ENCODE measurements at regions not wholly inside any gene's neighbourhood (a gene's known extent, or its start where the extent isn't known, plus 50 kb on each side); places are given as distances from the start of the nearest gene placed in this dataset.

DNA sequence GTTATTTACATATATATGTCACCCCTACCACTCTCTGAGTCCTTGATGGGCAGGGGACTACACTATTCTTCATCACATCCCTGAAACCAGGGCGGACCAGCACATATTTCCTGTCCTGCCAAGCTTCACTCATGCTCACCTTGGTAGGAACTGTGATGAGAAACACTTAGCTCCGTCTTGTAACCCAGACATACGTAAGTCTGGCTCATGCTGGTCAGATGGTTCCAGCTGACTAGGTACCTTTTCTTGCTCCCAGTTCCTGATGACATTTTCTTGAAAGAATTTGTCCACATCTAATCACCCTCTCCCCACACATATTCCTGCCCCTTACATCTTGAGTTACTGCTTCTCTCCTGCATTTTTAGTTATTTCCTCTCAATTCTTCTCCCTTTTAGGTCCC lies 122.2 kb upstream of the MYLIP start:
- DNase-seq = no peak
- 87 to 96% (median 89%) methylated on average over 3 of the region's 3 CpGs for WGBS, 5 donors
- Histone ChIP-seq H3K4me1 (no peaks in the 10 kb centered on the region), H3K9me3 (no peaks in the 10 kb centered on the region), H3K4me3 (no peak overlapping the region), H3K27me3 (no peaks in the 10 kb centered on the region), H3K27ac (no peak overlapping the region), H3K36me3 (no peaks in the 10 kb centered on the region)
- TF ChIP-seq POLR2AphosphoS5 (IDR thresholded peaks at IDR 0.05) (no peak), POLR2A (IDR thresholded peaks at IDR 0.05) (no peak), EP300 (IDR thresholded peaks at IDR 0.05) (no peak)
- TF ChIP-seq, protein P1, sequence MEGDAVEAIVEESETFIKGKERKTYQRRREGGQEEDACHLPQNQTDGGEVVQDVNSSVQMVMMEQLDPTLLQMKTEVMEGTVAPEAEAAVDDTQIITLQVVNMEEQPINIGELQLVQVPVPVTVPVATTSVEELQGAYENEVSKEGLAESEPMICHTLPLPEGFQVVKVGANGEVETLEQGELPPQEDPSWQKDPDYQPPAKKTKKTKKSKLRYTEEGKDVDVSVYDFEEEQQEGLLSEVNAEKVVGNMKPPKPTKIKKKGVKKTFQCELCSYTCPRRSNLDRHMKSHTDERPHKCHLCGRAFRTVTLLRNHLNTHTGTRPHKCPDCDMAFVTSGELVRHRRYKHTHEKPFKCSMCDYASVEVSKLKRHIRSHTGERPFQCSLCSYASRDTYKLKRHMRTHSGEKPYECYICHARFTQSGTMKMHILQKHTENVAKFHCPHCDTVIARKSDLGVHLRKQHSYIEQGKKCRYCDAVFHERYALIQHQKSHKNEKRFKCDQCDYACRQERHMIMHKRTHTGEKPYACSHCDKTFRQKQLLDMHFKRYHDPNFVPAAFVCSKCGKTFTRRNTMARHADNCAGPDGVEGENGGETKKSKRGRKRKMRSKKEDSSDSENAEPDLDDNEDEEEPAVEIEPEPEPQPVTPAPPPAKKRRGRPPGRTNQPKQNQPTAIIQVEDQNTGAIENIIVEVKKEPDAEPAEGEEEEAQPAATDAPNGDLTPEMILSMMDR (IDR thresholded peaks at IDR 0.05) = no peak
- intact Hi-C loops (cut with DNase I; ENCODE audit: low total_unique reads) = no loop called here

GRCh38 chr6:16004934-16005679 lies 123.8 kb upstream of the MYLIP start:
- no peaks in the 10 kb centered on the region for H3K9me3 ChIP-seq
- H3K4me3 ChIP-seq = no peak overlapping the region
- DNase-seq = no peak
- no peak for TF ChIP-seq EP300 (IDR thresholded peaks at IDR 0.05)
- TF ChIP-seq, protein P1 (IDR thresholded peaks at IDR 0.05) = no peak
- no peak for TF ChIP-seq POLR2A (IDR thresholded peaks at IDR 0.05)
- no peak for TF ChIP-seq POLR2AphosphoS5 (IDR thresholded peaks at IDR 0.05)
- H3K36me3 ChIP-seq = no peaks in the 10 kb centered on the region
- intact Hi-C loops (cut with DNase I; ENCODE audit: low total_unique reads) = no loop called here
- H3K27ac ChIP-seq = no peak overlapping the region
- no peaks in the 10 kb centered on the region for H3K27me3 ChIP-seq
- H3K4me1 ChIP-seq = no peaks in the 10 kb centered on the region
- WGBS, 5 donors = 60 to 76% (median 71%) methylated on average over 5 of the region's 5 CpGs

GRCh38 chr6:16003197-16003491 lies 125.7 kb upstream of the MYLIP start:
- Histone ChIP-seq H3K27ac (no peak overlapping the region), H3K27me3 (no peaks in the 10 kb centered on the region), H3K4me1 (no peaks in the 10 kb centered on the region), H3K4me3 (no peak overlapping the region), H3K9me3 (no peaks in the 10 kb centered on the region), H3K36me3 (no peaks in the 10 kb centered on the region)
- intact Hi-C loops (cut with DNase I; ENCODE audit: low total_unique reads) = no loop called here
- 92 to 96% (median 94%) methylated on average over 2 of the region's 2 CpGs for WGBS, 5 donors
- TF ChIP-seq, protein P1 (IDR thresholded peaks at IDR 0.05) = no peak
- TF ChIP-seq POLR2AphosphoS5 (IDR thresholded peaks at IDR 0.05) = no peak
- DNase-seq = no peak

GRCh38 chr6:16002332-16003196 lies 126.3 kb upstream of the MYLIP start:
- Histone ChIP-seq H3K27me3 (no peaks in the 10 kb centered on the region), H3K36me3 (no peaks in the 10 kb centered on the region), H3K9me3 (no peaks in the 10 kb centered on the region), H3K4me3 (no peak overlapping the region), H3K4me1 (peaks cover 0 to 4% (median 0%) of the 10 kb centered on the region in 4 donors), H3K27ac (no peak overlapping the region)
- WGBS, 5 donors = 93 to 96% (median 95%) methylated on average over 14 of the region's 14 CpGs
- no peak for DNase-seq
- intact Hi-C loops (cut with DNase I; ENCODE audit: low total_unique reads) = no loop called here
- TF ChIP-seq, protein P1 (IDR thresholded peaks at IDR 0.05) = no peak
- TF ChIP-seq POLR2AphosphoS5 (IDR thresholded peaks at IDR 0.05) (no peak), POLR2A (IDR thresholded peaks at IDR 0.05) (no peak), EP300 (IDR thresholded peaks at IDR 0.05) (no peak)

Measured in stomach (tissue), 8 donors.